GM18508 (cell line): ENCODE measurements at regions not wholly inside any gene's neighbourhood (a gene's known extent, or its start where the extent isn't known, plus 50 kb on each side); places are given as distances from the start of the nearest gene placed in this dataset.

Source experiments
- ATAC-seq: cut with Tn5 transposase; IDR thresholded peaks from one replicate; pipeline ENCODE4 v1.9.1; 2021; ENCODE audit warnings: moderate number of reproducible peaks; ENCODE audit not compliant: insufficient read depth, unreplicated experiment

DNA sequence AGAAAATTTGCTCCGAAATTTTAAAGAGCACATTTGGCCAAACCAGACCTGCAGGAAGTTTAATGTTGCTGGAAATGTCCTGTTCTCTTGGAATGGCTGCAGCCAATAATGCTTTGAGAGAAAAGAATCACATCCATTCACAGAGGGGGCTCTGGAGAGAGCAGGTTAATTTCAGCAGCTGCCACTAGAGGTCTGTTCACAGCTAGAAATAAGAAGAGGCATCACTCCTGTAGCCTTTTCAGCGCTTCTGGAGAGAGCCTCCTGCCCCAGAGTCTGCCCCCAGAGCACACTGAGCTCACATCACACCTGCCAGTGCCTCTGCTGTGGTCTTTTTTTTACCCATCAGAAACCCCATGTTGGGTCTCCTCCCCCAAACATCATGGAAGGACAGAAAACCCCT is 124.8 kb upstream of the RAD23B start:
- ATAC-seq, result peak; percentile 63

DNA sequence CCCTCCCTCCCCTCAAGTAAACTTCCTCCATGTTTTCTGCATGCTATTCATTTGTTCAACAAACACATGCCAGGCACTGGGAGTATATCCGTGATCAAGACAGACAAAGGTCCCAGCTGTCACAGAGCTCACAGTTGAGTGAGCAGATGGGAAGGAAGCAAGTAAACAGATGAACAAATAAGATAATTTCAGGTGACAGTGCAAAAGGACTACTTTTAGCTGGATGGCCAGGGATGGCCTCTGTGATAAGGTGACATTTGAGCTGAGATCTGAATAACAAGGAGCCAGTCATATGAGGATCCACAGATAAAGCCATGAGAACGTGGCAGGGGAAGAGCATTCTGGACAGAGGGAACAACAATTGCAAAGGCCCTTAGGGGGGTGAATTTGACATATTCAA is 121.7 kb upstream of the RAD23B start:
- no peak for ATAC-seq

DNA sequence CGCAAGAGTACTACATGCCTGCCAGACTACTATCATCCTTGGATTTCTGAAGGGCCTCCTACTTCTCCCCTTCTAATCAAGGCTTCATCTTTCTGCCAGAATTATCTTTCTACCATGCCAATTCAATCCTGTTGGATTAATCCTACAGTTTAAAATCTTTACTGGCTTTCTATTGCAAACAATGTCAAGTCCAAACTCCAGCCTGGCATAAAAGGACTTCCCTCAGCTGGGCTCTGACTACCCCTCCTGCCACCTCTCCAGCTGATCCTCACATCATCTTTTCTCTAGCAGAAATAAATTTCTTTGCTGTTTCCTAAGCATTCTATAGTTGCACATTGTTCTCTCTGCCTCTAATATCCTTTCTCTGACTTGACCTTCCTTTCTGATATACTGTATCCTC is 119.7 kb upstream of the RAD23B start:
- ATAC-seq, result no peak

DNA sequence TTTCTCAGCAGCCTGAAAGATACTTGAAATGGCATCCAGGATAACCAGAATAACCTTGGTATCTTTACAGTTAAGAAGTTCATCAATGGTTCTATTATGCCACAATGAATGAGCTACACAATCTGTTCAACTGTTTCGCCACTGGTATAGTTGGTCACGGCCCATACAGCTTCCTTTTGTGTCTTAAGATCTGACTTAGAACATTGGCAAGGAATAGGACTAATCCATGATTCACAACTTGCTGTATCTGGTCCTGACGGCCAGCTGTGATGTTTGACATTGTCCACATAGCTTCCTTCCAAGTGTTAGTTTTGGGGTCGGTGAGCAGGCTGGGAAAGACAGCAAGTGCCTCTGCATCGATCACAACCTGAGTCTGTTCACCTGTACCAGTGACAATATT is 113.3 kb upstream of the RAD23B start:
- no peak for ATAC-seq

DNA sequence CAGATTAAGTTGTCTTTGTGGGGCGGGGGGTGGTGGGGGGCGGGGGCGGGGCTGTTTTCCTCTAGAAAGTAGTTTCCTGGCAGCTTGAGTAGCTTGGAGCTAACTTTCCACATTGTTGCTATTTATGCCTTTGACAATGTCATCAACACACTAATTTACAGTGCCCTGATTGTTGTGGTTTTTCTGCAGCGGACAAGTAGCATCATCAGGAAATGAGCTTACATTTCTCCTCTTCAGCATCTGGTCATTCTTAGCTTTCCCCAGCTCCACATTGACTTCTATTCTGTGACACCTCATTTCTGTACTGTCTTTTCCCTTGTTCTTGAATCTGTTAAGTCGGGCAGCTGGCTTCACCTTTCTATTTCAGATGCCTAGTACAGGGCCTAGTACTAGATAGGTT is 112.3 kb upstream of the RAD23B start:
- ATAC-seq, result no peak

DNA sequence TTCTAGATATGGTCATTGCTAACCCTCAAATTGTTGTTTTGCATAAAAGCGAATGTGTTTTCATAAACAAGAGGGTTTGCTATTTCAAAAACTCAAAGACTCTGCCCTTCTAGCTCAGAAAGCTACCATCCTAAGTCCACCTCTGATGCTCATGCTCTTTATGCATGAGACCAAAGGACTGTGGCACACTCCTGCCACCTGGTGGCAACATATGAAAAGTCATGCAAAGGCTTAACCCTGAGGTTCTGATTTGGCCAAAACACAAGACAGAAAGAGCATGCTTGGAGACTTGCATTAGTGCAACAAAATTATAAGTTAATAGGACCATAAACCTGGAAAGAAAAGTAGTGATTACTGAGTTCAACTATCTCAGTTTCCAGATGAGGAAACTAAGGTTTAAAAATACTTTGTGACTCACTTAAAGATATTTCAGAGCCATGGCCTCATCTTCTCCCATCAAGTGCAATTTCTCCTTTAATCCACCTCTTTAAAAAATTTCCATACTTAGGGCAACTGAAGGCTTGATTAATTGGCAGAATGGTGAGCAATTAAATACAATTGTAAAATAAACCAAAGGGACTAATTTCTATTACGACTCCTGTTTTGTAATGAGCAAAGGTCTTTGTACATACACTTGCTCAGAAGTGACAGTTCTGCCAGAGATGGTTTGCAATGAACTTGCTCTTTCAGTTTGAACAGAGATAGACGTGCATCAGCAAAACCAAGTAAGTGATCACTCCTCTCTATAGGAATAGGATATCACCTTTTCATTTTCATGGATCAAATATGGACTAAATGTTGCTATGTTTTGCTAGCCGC is 110.7 kb upstream of the RAD23B start:
- ATAC-seq, result peak; percentile 30

DNA sequence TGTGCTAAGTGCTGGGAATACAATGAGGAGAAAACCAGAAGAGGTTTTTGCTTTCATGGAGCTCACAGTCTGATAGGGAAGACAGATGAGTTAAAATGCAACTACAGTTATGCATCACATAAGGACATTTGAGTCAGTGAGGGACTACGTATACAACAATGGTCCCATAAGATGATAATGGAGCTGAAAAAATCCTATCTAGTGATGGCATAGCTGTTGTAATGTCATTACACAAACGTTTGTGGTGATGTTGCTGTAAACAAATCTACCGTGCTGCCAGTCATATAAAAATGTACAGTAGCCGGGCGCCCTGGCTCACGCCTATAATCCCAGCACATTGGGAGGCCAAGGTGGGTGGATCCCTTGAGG is 110.1 kb upstream of the RAD23B start:
- peak; percentile 42 for ATAC-seq

DNA sequence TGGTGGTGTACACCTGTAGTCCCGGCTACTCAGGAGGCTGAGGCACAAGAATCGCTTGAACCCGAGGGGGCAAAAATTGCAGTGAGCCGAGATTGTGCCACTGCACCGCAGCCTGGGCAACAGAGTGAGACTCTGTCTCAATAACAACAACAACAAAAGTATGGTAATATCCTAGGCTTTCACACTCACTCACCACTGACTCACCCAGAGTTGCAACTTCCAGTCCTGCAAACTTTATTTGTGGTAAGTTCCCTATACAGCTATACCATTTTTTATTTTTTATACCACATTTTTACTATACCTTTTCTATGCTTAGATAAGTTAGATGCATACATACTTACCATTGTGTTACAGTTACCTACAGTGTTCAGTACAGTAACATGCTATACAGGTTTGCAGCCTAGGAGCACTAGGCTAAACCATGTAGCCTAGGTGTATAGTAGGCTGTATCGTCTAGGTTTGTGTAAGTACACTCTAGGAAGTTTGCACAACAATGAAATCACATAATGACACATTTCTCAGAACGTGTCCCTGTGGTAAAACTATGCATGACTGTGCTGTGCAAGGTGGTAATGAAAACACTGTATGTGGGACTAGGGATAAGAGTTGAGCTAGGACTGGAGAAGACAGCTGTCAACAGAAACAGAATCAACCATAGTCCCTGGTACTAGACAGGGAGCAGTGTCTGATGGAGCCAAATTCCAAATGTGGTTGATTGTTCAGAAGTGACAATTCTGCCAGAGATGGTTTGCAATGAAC is 109.5 kb upstream of the RAD23B start:
- ATAC-seq, result no peak

DNA sequence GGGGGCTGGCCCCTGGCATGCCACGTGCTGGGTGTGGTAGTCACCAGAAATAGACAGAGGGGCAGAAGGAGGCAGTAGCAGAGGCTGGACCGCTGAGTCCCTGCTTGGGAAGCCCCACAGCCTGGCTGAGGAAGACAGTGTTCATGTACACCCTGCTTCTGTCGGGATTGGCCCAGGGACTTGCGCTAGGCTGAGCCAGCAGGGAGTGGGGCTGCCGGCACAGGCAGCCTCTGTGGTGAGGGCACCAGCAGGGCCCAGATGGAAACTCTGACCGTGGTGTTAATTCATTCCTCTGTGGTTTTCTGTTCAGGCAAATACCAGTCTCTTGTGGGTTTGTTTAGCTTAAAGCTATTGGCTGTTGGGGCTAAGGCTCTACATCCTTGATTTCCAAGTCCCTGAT is 108.6 kb upstream of the RAD23B start:
- no peak for ATAC-seq

DNA sequence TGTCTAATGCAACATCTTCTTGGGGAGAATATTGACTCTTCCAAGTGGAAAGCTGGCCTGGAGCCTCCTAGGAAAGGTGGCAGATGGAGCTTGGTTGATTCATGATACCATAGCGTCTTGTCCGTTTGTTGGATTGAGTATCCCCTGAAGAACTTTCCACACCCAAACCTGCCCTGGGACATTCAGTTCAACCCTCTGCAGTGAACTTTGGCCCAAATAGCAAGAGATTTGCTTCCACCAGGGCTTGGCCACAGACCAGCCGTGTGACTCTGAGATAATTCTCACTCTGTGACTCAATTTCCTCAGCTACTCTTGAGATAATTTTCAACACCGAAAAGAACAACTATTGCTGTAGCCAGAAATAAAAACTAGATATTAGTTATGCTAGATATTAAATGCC is 108.0 kb upstream of the RAD23B start:
- no peak for ATAC-seq

DNA sequence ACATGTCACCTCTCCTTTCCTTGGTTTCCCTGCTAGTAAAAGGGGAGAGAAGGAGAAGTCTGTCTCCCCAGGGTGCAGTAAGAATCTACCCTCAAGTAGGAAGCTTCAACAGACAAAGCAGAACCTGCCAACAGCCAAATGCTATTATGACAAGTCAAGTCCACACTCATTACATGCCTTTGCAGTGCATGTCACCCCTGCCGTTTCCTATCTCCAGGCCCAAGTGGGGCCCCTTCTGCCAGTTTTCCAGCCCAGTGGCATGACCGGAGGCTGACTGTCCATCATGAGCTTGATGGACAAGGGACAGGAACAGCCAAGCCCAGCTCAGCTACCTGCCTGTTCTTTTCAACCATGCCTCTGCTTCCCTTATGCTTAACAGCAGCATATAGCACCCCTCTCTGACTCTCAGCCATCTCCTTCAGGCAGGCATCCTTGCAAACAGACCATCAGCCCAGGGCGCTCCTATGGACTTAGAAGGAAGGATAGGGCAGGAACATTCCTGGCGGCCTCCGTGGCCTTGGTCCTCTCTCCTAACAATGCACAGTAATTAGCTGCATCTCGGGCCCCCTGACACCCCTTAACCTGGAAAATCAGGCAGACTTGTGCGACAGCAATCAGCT is 107.2 kb upstream of the RAD23B start:
- ATAC-seq, result no peak

DNA sequence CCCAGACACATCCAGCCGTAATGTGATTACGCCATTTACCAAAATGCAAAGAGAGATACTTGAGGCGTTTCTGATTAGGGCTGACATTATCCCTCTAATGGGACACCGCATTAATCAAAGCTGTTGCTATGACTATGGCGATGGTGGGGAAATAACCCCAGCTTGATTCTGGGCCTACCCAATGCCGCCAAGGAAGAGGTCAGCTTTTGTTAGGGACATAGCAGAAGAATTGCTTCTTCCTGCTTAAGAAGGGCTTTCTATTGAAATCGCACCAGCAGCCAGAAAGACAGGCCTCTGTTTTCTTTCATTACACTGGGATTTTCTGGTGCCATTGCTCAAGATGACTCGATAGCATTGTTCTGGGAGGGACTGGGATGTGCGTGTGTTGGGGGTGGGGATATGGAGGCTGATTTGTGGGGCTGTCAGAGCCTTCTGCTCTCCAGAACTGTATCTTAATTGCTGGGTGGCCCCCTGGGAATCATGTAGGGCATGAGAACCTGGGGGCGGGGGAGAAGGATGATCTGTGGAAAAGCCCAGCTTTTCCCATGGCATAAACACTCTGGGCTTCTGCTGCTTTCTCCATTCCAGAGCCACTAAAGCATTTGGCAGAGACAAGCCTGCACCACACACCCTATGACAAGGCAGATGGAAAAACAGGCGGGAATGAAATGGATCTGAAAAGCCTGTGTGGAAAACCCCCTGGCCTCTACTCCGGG is 106.5 kb upstream of the RAD23B start:
- no peak for ATAC-seq

DNA sequence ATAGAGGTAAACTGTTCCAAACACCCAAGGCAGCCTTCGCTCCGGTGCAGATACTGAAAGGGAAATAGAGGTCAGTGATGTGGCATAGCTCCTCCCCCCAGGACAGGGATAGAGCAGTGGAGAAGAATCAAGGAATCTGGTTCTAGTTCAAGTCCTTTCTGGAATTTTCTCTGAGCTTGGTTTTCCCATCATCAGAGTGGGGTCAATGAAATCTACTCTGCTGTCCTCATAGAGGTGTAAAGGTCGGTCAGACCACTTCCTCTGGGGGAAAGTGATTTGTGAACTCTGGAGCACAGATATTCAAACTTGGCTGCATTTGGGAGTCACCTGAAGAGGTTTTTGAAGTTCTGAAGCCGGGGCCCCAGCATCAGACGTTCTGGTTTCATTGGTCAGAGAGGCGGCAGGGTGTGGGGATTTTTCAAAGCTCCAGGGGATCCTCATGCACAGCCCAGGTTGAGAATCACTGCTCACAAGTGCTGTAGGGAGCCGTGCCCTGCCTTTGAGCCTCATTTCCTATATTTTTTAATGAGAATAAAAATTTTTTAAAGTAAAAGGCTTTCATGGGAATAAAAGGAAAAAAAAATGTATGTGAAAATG is 105.7 kb upstream of the RAD23B start:
- no peak for ATAC-seq

DNA sequence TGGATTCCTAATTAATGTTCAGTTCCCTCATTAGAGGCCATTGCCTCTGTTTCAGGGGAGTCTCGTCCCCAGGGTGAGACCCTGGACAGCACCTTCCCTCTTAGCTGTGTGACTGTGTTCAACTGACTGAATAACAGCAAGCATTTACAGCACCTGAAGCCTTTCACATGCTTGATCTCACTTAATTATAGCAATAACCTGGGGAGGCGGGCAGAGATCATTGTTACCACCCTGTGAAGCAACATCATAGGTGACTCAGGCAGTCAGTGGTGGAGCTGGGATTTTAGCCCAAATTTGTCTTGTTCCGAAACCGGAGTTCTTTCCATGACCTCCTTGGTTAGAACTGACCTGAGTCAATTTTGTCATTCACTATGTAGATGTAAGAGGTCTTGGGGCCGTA is 105.2 kb upstream of the RAD23B start:
- ATAC-seq, result no peak

DNA sequence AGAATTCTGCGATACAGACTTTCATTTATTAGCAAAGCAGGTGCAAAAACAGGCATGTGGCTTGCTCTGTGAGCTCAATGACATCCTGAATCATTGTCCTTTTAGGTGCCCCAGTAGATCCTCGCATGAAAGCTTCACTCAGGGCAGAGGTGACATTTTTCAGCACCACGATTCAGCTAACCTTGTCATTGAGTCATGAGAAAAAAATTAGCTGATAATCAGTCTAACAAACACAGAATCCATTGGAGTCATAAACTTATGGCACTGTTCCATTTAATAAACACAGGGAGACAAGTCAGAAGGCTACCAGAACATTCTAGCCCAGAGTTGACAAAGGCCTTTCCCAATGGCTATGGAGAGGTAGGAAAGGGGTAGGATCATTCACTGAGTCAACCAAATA is 104.8 kb upstream of the RAD23B start:
- no peak for ATAC-seq

DNA sequence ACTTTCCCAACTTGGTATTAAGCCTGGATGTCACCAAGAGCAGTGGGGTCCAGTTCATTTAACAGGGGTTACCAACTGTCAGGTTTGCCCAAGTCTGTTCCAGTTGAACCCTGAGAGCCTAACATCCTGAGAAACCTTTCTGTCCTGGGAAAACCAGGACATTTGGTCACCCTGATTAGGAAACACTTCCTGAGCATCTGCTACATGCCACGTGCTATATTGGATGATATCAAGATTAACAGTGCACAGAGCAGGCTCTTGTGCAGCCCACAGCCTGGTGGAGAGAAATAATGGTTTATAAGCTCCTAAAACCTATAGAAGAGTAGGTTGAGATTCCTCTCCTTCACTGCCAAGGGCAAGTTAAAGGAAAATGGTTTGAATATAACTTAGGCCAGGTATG is 102.9 kb upstream of the RAD23B start:
- ATAC-seq, result no peak

DNA sequence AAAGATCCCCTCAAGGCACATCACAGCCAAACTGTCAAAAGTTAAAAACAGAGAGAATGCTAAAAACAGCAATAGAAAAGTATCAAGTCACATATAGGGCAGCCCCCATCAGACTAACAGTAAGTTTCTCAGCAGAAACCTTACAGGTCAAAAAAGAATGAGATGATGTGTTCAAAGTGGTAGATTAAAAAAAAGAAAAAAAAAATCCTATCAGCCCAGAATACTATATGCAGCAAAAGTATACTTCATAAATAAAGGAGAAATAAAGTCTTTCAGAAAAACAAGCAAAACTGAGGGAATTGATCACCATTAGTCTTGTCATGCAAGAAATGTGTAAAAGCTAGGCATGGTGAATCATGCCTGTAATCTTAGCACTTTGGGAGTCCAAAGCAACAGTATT is 99.9 kb upstream of the RAD23B start:
- ATAC-seq, result no peak

DNA sequence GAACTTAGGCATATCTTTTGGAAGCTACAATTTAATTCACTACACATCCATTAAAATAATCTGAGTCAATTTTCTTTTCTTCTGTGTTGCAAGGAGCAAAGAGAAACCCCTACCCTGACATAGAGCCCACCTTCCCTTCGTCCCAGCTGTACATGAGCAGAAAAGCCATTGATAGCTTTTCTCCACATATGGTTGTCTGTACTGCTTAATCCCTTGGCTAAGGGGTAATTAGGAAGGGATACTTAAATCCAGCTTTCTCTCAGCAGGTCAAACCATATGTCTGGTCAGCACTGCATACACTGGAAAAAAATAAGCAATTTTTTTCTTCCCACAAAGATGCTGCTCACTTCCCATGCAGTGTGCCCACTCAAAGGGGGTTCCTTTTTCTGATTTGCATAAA is 94.7 kb upstream of the RAD23B start:
- ATAC-seq, result no peak

DNA sequence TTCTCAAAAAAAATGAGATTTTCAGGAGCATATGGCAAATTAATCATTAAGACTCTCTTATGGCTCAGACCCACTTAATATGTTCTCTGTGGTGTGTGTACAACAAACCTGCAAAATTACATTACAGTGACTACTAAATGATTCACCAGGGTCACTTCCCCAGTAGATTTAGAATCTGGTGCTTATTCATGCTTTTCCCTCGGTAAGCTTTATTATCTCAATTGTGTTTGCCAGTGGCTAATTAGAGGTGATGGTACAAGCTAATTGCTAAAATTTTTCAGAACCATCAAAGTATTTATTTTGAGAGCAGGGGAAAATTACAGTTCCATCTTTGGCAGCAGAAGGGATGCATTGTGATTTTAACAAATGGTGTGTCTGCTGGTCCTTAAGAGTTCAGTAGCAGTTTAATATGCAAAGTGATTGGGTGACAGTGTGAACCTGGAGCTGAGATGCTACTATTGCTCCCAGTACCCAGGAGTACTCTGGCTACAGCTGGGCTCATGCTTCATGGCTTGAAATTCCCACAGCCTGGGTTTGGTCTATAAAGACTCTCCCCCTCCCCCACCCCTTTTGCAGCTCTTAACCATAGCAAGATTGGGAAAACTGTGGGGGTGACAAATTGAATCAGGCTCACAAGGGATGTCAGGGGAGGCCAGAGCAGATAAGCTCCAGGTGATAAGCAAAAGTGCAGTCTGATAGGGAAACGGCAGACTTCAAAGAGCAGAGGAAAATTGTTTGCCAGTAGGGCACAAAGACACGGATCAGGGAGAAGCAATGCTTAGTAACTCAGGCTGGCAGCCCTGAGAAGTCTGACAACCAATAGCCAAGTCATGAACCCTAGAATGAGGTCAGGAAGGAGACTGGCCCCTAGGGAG is 92.8 kb upstream of the RAD23B start:
- ATAC-seq, result no peak

DNA sequence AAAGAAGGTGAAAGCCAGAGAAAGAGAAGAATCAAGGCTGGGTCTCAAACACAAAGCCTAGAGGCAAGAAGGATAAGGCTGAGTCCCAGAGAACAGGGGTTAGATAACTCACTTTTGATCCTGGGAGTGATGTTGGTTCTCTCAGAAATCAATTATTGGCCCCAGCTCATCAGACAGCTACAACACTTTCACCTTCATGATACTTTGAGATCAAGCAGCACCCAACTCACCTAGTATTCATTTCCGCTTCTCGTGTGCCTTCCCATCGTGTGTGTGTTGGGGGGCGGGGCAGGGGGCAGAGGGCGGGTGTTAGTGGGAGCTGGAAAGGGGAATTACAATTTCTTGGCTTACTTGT is 92.2 kb upstream of the RAD23B start:
- no peak for ATAC-seq
